Suprapubic skin (tissue), 4 donors: ENCODE measurements at regions not wholly inside any gene's neighbourhood (a gene's known extent, or its start where the extent isn't known, plus 50 kb on each side); places are given as distances from the start of the nearest gene placed in this dataset.

Experiments used
- DNase-seq, 2 donors: peaks; one replicate each; pipeline ENCODE4 v3.0.0-alpha.2; 2019; ENCODE audit warnings: low spot score in 2 of 2
- H3K27ac ChIP-seq: fragments of 200-600 bp; sonication (generic); one replicate; pipeline ENCODE4 v1.5.1; 2019
- H3K27me3 ChIP-seq: fragments of 200-600 bp; sonication (generic); one replicate; pipeline ENCODE4 v1.5.1; 2019
- H3K36me3 ChIP-seq: fragments of 200-600 bp; sonication (generic); one replicate; pipeline ENCODE4 v1.5.1; 2019
- H3K4me1 ChIP-seq: fragments of 200-600 bp; sonication (generic); one replicate; pipeline ENCODE4 v1.5.1; 2019
- H3K4me3 ChIP-seq: fragments of 200-600 bp; sonication (generic); one replicate; pipeline ENCODE4 v1.5.1; 2019; ENCODE audit warnings: mild to moderate bottlenecking
- H3K9me3 ChIP-seq: fragments of 200-600 bp; sonication (generic); one replicate; pipeline ENCODE4 v1.5.1; 2019
- EP300 ChIP-seq: sonication (generic); formaldehyde crosslinking; IDR thresholded peaks from one replicate; pipeline ENCODE4 v1.6.1; 2017; ENCODE audit warnings: antibody characterized with exemption
- POLR2A ChIP-seq, 2 donors: fragments of 450-650 bp; IDR thresholded peaks; one replicate each; pipeline ENCODE4 v1.6.1; 2017; ENCODE audit warnings: antibody characterized with exemption in 2 of 2, mild to moderate bottlenecking in 2 of 2, moderate library complexity in 2 of 2
- POLR2AphosphoS5 ChIP-seq, 3 donors: sonication (generic); formaldehyde crosslinking; IDR thresholded peaks; one replicate each; pipeline ENCODE4 v1.6.1; 2017; ENCODE audit warnings: antibody characterized with exemption in 3 of 3
- WGBS: methylation state at CpG from one replicate; pipeline ENCODE4 v1.1.5; 2018; 5-methylcytosine and 5-hydroxymethylcytosine counted together
- TF ChIP-seq, protein P1 (sequence below), 2 donors: fragments of 200-600 bp in 1 of 2; fragments of 450-650 bp in 1 of 2; sonication (generic) in 1 of 2; IDR thresholded peaks; one replicate each; pipeline ENCODE4 v1.5.1; 2016 to 2019; ENCODE audit warnings: antibody characterized with exemption in 2 of 2, mild to moderate bottlenecking in 1 of 2, moderate library complexity in 1 of 2

GRCh38 chr5:93017849-93018248, 563.2 kb downstream of the NR2F1-AS1 start:
- no peak for DNase-seq
- 80% methylated on average over 2 of the region's 2 CpGs for WGBS
- TF ChIP-seq POLR2A (IDR thresholded peaks at IDR 0.05) (no peak), EP300 (no peak), POLR2AphosphoS5 (IDR thresholded peaks at IDR 0.05) (no peak)
- TF ChIP-seq, protein P1, sequence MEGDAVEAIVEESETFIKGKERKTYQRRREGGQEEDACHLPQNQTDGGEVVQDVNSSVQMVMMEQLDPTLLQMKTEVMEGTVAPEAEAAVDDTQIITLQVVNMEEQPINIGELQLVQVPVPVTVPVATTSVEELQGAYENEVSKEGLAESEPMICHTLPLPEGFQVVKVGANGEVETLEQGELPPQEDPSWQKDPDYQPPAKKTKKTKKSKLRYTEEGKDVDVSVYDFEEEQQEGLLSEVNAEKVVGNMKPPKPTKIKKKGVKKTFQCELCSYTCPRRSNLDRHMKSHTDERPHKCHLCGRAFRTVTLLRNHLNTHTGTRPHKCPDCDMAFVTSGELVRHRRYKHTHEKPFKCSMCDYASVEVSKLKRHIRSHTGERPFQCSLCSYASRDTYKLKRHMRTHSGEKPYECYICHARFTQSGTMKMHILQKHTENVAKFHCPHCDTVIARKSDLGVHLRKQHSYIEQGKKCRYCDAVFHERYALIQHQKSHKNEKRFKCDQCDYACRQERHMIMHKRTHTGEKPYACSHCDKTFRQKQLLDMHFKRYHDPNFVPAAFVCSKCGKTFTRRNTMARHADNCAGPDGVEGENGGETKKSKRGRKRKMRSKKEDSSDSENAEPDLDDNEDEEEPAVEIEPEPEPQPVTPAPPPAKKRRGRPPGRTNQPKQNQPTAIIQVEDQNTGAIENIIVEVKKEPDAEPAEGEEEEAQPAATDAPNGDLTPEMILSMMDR (IDR thresholded peaks at IDR 0.05), result no peak

DNA sequence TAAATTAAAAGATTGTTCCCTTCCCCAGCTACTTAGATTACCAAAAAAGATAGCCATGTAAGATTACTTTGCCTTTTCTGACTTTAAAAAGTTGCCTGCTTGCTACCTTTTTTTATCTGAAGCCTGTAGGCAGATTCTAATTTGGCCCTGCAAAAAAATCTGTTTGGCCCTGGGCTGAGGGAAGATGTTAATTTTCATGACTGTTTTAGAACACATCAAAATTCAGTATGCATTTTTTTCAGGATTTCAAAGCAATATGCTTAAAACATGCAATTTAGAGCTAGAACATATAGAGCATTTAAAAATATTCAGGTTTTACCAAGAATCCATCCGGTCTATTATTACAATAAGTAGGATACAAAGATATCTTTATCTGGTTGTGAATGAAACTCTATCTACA, 563.6 kb downstream of the NR2F1-AS1 start:
- Histone ChIP-seq H3K36me3 (no peaks in the 10 kb centered on the region), H3K4me1 (no peaks in the 10 kb centered on the region), H3K4me3 (no peak overlapping the region), H3K9me3 (no peaks in the 10 kb centered on the region), H3K27ac (no peak overlapping the region), H3K27me3 (no peaks in the 10 kb centered on the region)
- no peak for DNase-seq
- 82% methylated on average over 1 of the region's 1 CpG for WGBS
- TF ChIP-seq, protein P1 (IDR thresholded peaks at IDR 0.05), result no peak
- no peak for TF ChIP-seq EP300
- TF ChIP-seq POLR2A (IDR thresholded peaks at IDR 0.05), result no peak
- no peak for TF ChIP-seq POLR2AphosphoS5 (IDR thresholded peaks at IDR 0.05)

More at GRCh38 chr5:93017849-93018248, 563.2 kb downstream of the NR2F1-AS1 start:
- no peaks in the 10 kb centered on the region for H3K4me1 ChIP-seq
- no peaks in the 10 kb centered on the region for H3K9me3 ChIP-seq
- no peaks in the 10 kb centered on the region for H3K36me3 ChIP-seq
- no peak overlapping the region for H3K27ac ChIP-seq
- no peak overlapping the region for H3K4me3 ChIP-seq
- H3K27me3 ChIP-seq, result no peaks in the 10 kb centered on the region

DNA sequence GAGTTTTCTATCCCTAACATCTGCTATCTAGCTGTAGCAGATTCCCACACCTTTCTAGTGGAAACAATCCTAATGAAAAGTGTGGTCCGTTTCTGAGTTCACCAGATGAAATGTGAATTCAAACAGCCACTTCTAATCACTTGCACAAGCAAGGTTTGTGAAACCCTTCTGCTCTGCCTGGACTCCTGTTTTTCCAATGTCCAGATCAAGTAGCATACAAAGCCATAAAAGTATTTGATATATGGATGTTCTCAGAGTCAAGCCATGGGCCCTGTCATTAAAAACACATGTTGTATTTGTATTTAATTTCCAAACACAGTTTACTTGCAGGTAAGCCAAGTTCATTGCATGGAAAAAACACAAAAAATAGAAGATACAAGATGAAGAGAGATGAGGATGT, 570.4 kb downstream of the NR2F1-AS1 start:
- DNase-seq, result no peak
- no peak for TF ChIP-seq EP300
- no peak for TF ChIP-seq POLR2AphosphoS5 (IDR thresholded peaks at IDR 0.05)
- TF ChIP-seq POLR2A (IDR thresholded peaks at IDR 0.05), result no peak
- TF ChIP-seq, protein P1 (IDR thresholded peaks at IDR 0.05), result no peak
- no peaks in the 10 kb centered on the region for H3K9me3 ChIP-seq
- H3K36me3 ChIP-seq, result no peaks in the 10 kb centered on the region
- H3K4me3 ChIP-seq, result no peak overlapping the region
- H3K4me1 ChIP-seq, result no peaks in the 10 kb centered on the region
- WGBS, result 90% methylated on average over 1 of the region's 1 CpG
- H3K27ac ChIP-seq, result no peak overlapping the region
- H3K27me3 ChIP-seq, result no peaks in the 10 kb centered on the region

DNA sequence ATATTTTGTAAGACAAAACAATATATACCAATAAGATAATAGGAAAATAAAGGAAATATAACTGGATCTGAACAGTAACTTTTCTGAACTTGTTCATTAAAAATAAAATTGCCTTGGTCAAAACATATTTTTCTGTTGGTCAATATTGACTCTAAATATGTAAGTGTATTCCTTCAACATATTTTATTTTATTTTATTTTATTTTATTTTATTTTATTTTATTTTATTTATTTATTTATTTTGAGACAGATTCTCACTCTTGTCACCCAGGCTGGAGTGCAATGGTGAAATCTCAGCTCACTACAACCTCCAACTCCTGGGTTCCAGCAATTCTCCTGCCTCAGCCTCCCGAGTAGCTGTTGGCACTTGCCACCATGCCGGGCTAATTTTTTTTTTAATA, 571.0 kb downstream of the NR2F1-AS1 start:
- no peak for TF ChIP-seq EP300
- no peak for TF ChIP-seq POLR2A (IDR thresholded peaks at IDR 0.05)
- no peak for TF ChIP-seq POLR2AphosphoS5 (IDR thresholded peaks at IDR 0.05)
- TF ChIP-seq, protein P1 (IDR thresholded peaks at IDR 0.05), result no peak
- H3K27me3 ChIP-seq, result no peaks in the 10 kb centered on the region
- WGBS, result 73% methylated on average over 2 of the region's 2 CpGs
- no peak overlapping the region for H3K4me3 ChIP-seq
- no peaks in the 10 kb centered on the region for H3K4me1 ChIP-seq
- no peak for DNase-seq
- H3K36me3 ChIP-seq, result no peaks in the 10 kb centered on the region
- no peaks in the 10 kb centered on the region for H3K9me3 ChIP-seq
- H3K27ac ChIP-seq, result no peak overlapping the region

- DNase-seq, result no peak
- TF ChIP-seq EP300, result no peak
- TF ChIP-seq POLR2AphosphoS5 (IDR thresholded peaks at IDR 0.05), result no peak
- TF ChIP-seq, protein P1 (IDR thresholded peaks at IDR 0.05), result no peak
- no peak for TF ChIP-seq POLR2A (IDR thresholded peaks at IDR 0.05)
- Histone ChIP-seq H3K27me3 (no peaks in the 10 kb centered on the region), H3K4me3 (no peak overlapping the region), H3K36me3 (no peaks in the 10 kb centered on the region), H3K9me3 (no peaks in the 10 kb centered on the region), H3K27ac (no peak overlapping the region), H3K4me1 (no peaks in the 10 kb centered on the region)
- WGBS, result 92% methylated on average over 7 of the region's 7 CpGs
Measured at GRCh38 chr5:93008502-93009207, 572.4 kb downstream of the NR2F1-AS1 start.
